Fibroblast of pulmonary artery (primary cell): ENCODE measurements at regions not wholly inside any gene's neighbourhood (a gene's known extent, or its start where the extent isn't known, plus 50 kb on each side); places are given as distances from the start of the nearest gene placed in this dataset.

Source experiments
- DNase-seq: peaks from one replicate; pipeline ENCODE4 v3.0.0-alpha.2; 2010; ENCODE audit warnings: low read depth
- H3K4me3 ChIP-seq: replicated peaks from 2 replicates; pipeline ENCODE4 v1.5.1; 2011; ENCODE audit warnings: low read depth, mild to moderate bottlenecking, control low read depth, low read length, moderate library complexity
- CTCF ChIP-seq: IDR thresholded peaks from 2 replicates; pipeline ENCODE4 v1.5.1; 2011; ENCODE audit warnings: mild to moderate bottlenecking, control low read depth, low read length, inconsistent platforms; ENCODE audit errors: missing control alignments

GRCh38 chr9:115673599-115673998 is 480.0 kb upstream of the PAPPA start:
- H3K4me3 ChIP-seq = no peak overlapping the region
- no peak for TF ChIP-seq CTCF
- peak; percentile 61 for DNase-seq

GRCh38 chr9:115674091-115674490 is 479.5 kb upstream of the PAPPA start:
- no peak for DNase-seq
- no peak for TF ChIP-seq CTCF
- no peak overlapping the region for H3K4me3 ChIP-seq

- TF ChIP-seq CTCF = no peak
- H3K4me3 ChIP-seq = no peak overlapping the region
- DNase-seq = no peak
Measured at GRCh38 chr9:115675834-115676233, 477.8 kb upstream of the PAPPA start.

- no peak for TF ChIP-seq CTCF
- H3K4me3 ChIP-seq = no peak overlapping the region
- DNase-seq = peak; percentile 37
Measured at GRCh38 chr9:115680231-115680630, 473.4 kb upstream of the PAPPA start.

GRCh38 chr9:115681585-115681984 is 472.0 kb upstream of the PAPPA start:
- no peak overlapping the region for H3K4me3 ChIP-seq
- TF ChIP-seq CTCF = no peak
- DNase-seq = no peak

GRCh38 chr9:115686069-115686468 is 467.5 kb upstream of the PAPPA start:
- no peak for TF ChIP-seq CTCF
- no peak overlapping the region for H3K4me3 ChIP-seq
- no peak for DNase-seq

GRCh38 chr9:115687356-115687755 is 466.2 kb upstream of the PAPPA start:
- TF ChIP-seq CTCF = no peak
- H3K4me3 ChIP-seq = no peak overlapping the region
- no peak for DNase-seq
